ENCODE measurements at regions not wholly inside any gene's neighbourhood (a gene's known extent, or its start where the extent isn't known, plus 50 kb on each side); places are given as distances from the start of the nearest gene placed in this dataset.

GRCh38 chr10:123515661-123516060, 150.5 kb upstream of the GPR26 start:
- H3K9me3 ChIP-seq: no peaks in the 10 kb centered on the region
- H3K36me3 ChIP-seq: no peaks in the 10 kb centered on the region
- H3K4me1 ChIP-seq: no peaks in the 10 kb centered on the region
- peaks cover 0 to 5% (median 0%) of the 10 kb centered on the region in 3 donors for H3K27me3 ChIP-seq
- H3K27ac ChIP-seq: no peak overlapping the region
- TF ChIP-seq POLR2A (IDR thresholded peaks at IDR 0.05): no peak
- no peak for TF ChIP-seq POLR2AphosphoS5 (IDR thresholded peaks at IDR 0.05)
- no peak for TF ChIP-seq EP300 (IDR thresholded peaks at IDR 0.05)
- no peak for DNase-seq
- no peak overlapping the region for H3K4me3 ChIP-seq
- intact Hi-C loops (cut with DNase I): no loop called here
- WGBS, 2 donors: 82 to 88% methylated on average over 6 of the region's 6 CpGs

GRCh38 chr10:123516291-123516690, 149.9 kb upstream of the GPR26 start:
- H3K4me1 ChIP-seq: no peaks in the 10 kb centered on the region
- no peak for DNase-seq
- peaks cover 0 to 5% (median 0%) of the 10 kb centered on the region in 3 donors for H3K27me3 ChIP-seq
- no peaks in the 10 kb centered on the region for H3K36me3 ChIP-seq
- no peak overlapping the region for H3K27ac ChIP-seq
- H3K9me3 ChIP-seq: no peaks in the 10 kb centered on the region
- intact Hi-C loops (cut with DNase I): no loop called here
- no peak overlapping the region for H3K4me3 ChIP-seq
- TF ChIP-seq POLR2A (IDR thresholded peaks at IDR 0.05) (no peak), EP300 (IDR thresholded peaks at IDR 0.05) (no peak), POLR2AphosphoS5 (IDR thresholded peaks at IDR 0.05) (no peak)
- TF ChIP-seq, protein P1, sequence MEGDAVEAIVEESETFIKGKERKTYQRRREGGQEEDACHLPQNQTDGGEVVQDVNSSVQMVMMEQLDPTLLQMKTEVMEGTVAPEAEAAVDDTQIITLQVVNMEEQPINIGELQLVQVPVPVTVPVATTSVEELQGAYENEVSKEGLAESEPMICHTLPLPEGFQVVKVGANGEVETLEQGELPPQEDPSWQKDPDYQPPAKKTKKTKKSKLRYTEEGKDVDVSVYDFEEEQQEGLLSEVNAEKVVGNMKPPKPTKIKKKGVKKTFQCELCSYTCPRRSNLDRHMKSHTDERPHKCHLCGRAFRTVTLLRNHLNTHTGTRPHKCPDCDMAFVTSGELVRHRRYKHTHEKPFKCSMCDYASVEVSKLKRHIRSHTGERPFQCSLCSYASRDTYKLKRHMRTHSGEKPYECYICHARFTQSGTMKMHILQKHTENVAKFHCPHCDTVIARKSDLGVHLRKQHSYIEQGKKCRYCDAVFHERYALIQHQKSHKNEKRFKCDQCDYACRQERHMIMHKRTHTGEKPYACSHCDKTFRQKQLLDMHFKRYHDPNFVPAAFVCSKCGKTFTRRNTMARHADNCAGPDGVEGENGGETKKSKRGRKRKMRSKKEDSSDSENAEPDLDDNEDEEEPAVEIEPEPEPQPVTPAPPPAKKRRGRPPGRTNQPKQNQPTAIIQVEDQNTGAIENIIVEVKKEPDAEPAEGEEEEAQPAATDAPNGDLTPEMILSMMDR (IDR thresholded peaks at IDR 0.05): no peak
- WGBS, 2 donors: 59 to 69% methylated on average over 1 of the region's 1 CpG

- no peaks in the 10 kb centered on the region for H3K9me3 ChIP-seq
- H3K4me1 ChIP-seq: no peaks in the 10 kb centered on the region
- 63 to 67% methylated on average over 9 of the region's 9 CpGs for WGBS, 2 donors
- peaks cover 0 to 5% (median 0%) of the 10 kb centered on the region in 3 donors for H3K27me3 ChIP-seq
- no peak for DNase-seq
- intact Hi-C loops (cut with DNase I): no loop called here
- no peak overlapping the region for H3K4me3 ChIP-seq
- H3K27ac ChIP-seq: no peak overlapping the region
- H3K36me3 ChIP-seq: no peaks in the 10 kb centered on the region
- TF ChIP-seq, protein P1 (IDR thresholded peaks at IDR 0.05): no peak
- no peak for TF ChIP-seq EP300 (IDR thresholded peaks at IDR 0.05)
- no peak for TF ChIP-seq POLR2AphosphoS5 (IDR thresholded peaks at IDR 0.05)
- no peak for TF ChIP-seq POLR2A (IDR thresholded peaks at IDR 0.05)
Measured at GRCh38 chr10:123517426-123517825, 148.7 kb upstream of the GPR26 start.

DNA sequence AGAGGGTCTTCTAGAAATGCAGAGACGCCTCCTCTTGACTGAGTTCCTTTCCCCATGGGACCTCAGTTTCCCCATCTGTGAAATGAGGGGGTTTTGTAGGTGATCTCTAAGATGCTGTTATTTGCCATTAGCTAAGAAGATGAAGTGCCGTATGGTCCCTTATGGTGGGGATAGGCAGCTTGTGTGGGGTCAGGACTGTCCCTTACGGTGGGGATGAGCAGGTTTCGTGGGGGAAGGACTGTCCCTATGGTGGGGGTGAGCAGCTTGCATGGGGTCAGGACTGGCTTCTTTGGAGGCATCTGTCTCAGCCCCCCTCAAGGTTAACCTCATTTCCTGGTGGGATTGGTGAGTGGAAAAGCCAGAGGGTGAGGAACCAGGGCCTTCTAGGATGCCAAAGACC, 148.3 kb upstream of the GPR26 start:
- Histone ChIP-seq H3K4me1 (no peaks in the 10 kb centered on the region), H3K9me3 (no peaks in the 10 kb centered on the region), H3K4me3 (no peak overlapping the region), H3K27ac (no peak overlapping the region), H3K36me3 (no peaks in the 10 kb centered on the region), H3K27me3 (peaks cover 0 to 5% (median 0%) of the 10 kb centered on the region in 3 donors)
- no peak for DNase-seq
- TF ChIP-seq, protein P1 (IDR thresholded peaks at IDR 0.05): no peak
- TF ChIP-seq EP300 (IDR thresholded peaks at IDR 0.05) (no peak), POLR2A (IDR thresholded peaks at IDR 0.05) (no peak), POLR2AphosphoS5 (IDR thresholded peaks at IDR 0.05) (no peak)
- WGBS, 2 donors: 86 to 92% methylated on average over 4 of the region's 4 CpGs
- intact Hi-C loops (cut with DNase I): no loop called here

DNA sequence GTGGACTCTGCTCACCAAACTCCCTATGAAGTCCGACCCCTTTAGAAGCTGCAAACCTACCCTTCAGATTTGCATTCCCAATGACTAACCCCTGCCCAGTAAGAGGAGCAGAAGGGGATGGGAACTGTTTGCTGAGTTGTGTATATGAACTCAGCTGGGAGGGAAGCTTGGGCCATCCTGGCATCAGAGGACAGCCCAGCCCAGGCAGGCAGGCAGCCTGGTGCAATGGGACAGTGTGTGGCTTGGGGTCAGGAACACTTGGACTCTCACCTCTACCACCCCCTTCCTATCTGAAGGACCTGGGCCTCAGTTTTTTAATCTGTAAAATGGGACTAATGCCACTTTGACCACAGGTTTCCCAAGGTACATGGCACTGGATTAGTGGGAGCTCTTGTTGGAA, 147.4 kb upstream of the GPR26 start:
- 51 to 68% methylated on average over 1 of the region's 1 CpG for WGBS, 2 donors
- DNase-seq: no peak
- H3K9me3 ChIP-seq: no peaks in the 10 kb centered on the region
- H3K27ac ChIP-seq: no peak overlapping the region
- TF ChIP-seq POLR2A (IDR thresholded peaks at IDR 0.05) (no peak), POLR2AphosphoS5 (IDR thresholded peaks at IDR 0.05) (no peak)
- intact Hi-C loops (cut with DNase I): no loop called here
- H3K27me3 ChIP-seq: peaks cover 0 to 5% (median 0%) of the 10 kb centered on the region in 3 donors
- H3K4me3 ChIP-seq: no peak overlapping the region
- H3K36me3 ChIP-seq: no peaks in the 10 kb centered on the region
- H3K4me1 ChIP-seq: no peaks in the 10 kb centered on the region

GRCh38 chr10:123519861-123520260, 146.3 kb upstream of the GPR26 start:
- no peaks in the 10 kb centered on the region for H3K36me3 ChIP-seq
- H3K4me1 ChIP-seq: no peaks in the 10 kb centered on the region
- peaks cover 0 to under 1% (median 0%) of the 10 kb centered on the region in 3 donors for H3K27me3 ChIP-seq
- 80 to 88% methylated on average over 6 of the region's 6 CpGs for WGBS, 2 donors
- intact Hi-C loops (cut with DNase I): no loop called here
- no peak overlapping the region for H3K27ac ChIP-seq
- no peaks in the 10 kb centered on the region for H3K9me3 ChIP-seq
- no peak overlapping the region for H3K4me3 ChIP-seq
- DNase-seq: no peak
- TF ChIP-seq, protein P1 (IDR thresholded peaks at IDR 0.05): no peak
- no peak for TF ChIP-seq POLR2A (IDR thresholded peaks at IDR 0.05)
- TF ChIP-seq POLR2AphosphoS5 (IDR thresholded peaks at IDR 0.05): no peak
- no peak for TF ChIP-seq EP300 (IDR thresholded peaks at IDR 0.05)

Data from sigmoid colon (tissue), 6 donors.